GM04503 (cell line): ENCODE measurements at regions not wholly inside any gene's neighbourhood (a gene's known extent, or its start where the extent isn't known, plus 50 kb on each side); places are given as distances from the start of the nearest gene placed in this dataset.
"Not testable (repeated sequence)": the region's sequence is repeated elsewhere in the genome, so short reads cannot be mapped to it uniquely, and the experiment has no call there.

Source experiments
- DNase-seq: peaks from one replicate; pipeline ENCODE4 v3.0.0-alpha.2; 2012; ENCODE audit warnings: low read depth

DNA sequence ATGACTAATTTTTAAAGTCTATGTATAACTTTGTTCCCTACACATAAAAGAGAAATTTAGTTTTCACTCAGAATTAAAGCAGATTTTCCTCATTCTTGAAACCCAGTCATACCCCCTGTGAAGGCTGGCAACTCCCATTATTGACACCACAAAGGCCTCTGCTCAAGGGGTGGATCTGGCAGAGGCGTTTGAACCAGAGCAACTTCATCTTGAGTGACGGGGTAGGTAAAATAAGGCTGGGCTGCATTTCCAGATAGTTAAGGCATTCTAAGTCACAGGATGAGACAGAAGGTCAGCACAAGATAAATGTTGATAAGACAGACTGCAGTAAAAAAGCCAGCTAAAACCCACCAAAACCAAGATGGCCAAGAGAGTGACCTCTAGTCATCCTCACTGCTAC lies 177.2 kb upstream of the OR13F1 start:
- no peak for DNase-seq

- DNase-seq: no peak
Observed at GRCh38 chr9:104329245-104329644, 174.8 kb upstream of the OR13F1 start.

DNA sequence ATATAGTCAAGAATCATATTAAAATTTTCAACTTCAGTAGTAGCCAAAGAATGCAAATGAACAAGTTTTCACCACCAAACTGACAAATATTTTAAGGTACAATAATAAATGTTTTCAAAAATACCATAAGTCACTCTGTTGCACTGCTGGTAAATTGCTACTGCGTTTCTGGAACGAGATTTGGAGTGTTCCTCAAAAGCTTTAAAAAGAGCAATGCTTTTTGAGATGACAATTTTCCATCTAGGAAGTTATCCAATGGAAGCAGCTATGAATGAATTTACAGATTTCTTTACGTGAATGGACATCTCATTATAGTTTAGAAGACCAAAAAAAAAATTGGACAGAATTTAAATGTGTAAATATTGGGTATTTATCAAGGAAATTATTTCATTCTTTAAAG lies 173.2 kb upstream of the OR13F1 start:
- no peak for DNase-seq

- no peak for DNase-seq
Observed at GRCh38 chr9:104334549-104334948, 169.5 kb upstream of the OR13F1 start.

- DNase-seq: no peak
Observed at GRCh38 chr9:104339692-104340091, 164.4 kb upstream of the OR13F1 start.

DNA sequence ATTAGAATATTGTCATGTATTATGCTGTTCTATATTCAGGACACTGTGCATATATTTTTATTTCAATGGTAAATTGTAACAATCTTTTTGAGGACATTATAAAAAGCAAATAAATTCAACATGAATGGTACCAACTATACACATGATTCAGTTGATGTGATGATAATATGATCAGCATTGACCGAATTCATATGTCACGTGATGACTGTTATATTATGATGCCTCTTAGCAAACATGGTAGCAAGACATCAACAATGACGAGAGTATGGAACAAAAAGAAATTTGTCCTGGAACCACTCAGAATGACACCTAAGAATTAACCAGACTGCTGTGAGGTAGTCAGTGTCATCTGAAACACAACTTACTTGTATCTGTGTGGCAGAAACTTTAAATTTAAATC lies 161.5 kb upstream of the OR13F1 start:
- DNase-seq: no peak

DNA sequence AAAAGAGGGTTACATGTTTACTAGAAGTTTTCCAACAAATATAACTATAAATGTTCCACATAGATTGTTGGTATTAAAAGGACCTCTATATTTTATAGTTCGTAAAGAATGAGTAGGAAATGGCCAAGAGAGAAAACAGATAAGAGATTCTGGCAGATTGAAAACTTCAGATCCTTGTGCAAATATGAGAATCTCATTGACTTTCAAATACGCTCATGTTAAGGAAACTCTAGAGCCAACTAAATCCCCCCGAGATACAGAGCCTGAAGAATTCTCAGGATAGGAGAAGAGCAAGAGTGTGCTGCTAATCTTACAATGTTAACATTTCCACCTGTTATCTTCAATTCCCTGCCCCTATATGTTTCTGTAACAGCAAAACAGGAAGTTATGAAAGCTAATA lies 159.0 kb upstream of the OR13F1 start:
- DNase-seq: no peak

DNA sequence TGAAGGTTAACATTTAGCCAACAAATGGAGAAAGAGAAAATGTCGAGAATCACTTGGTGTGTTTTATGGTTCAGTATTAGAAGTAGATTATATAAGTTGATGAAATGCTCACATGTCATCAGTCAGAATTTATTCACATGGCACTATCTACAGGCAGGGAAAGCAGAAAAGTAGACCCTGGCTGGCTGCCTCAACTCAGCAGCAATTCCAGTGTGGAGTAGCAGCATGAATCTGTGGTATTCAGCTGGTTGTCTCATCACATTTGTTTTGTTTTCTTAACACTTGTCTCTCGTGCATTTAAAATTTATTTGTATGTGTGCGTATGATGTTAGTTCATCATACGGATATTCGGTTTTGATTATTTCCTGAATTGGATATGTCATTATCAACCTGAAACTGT lies 153.5 kb upstream of the OR13F1 start:
- no peak for DNase-seq

DNA sequence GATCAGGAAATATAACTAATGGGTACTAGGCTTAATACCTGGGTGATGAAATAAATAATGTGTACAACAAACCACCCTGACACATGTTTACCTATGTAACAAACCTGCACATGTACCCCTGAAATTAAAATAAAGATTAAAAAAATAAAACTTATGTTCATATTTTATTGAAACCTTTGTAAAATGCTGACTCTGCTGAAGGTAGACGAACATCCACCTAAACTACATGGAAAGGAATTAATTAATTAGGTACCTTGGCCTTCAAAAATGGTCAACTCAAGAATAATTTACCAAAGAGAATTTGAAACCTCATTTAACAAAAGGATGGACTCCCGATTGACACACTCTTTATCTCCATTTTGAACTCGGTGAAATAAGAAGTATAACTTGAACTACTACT lies 152.3 kb upstream of the OR13F1 start:
- DNase-seq: no peak

- DNase-seq: no peak
Observed at GRCh38 chr9:104361207-104361606, 142.9 kb upstream of the OR13F1 start.

DNA sequence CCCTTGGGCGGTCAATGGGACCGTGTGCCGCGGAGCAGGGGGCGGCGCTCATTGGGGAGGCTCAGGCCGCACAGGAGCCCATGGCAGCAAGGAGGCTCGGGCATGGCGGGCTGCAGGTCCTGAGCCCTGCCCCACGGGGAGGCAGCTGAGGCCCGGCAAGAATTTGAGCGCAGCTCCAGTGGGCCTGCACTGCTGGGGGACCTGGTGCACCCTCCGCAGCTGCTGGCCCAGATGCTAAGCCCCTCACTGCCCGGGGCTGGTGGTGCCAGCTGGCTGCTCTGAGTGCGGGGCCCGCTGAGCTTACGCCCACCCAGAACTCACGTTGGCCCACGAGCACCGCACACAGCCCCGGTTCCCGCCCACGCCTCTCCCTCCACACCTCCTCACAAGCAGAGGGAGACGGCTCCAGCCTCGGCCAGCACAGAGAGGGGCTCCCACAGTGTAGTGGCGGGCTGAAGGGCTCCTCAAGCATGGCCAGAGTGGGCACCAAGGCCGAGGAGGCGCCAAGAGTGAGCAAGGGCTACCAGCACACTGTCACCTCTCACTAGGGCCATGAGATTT lies 141.1 kb upstream of the OR13F1 start:
- DNase-seq: no peak

DNA sequence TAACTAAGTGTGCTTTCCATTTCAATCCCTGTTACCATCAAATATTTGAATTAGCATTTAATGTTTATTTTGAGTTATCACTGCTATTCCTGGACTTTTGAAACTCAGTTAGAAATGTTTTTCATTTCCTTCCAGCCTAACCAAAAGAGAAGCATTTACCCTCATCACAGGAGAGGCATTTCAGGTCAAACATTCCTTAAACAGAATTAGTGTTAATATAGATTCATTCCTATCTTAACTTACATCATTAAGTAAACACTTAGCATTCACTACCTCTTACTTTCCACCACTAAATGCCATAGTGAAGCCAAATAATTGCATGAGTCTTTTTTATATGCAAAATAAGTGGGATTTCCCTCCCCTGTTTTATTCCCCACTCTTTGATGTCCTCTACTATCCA lies 136.6 kb upstream of the OR13F1 start:
- no peak for DNase-seq

- DNase-seq: not testable (repeated sequence)
Observed at GRCh38 chr9:104368318-104368717, 135.7 kb upstream of the OR13F1 start.

DNA sequence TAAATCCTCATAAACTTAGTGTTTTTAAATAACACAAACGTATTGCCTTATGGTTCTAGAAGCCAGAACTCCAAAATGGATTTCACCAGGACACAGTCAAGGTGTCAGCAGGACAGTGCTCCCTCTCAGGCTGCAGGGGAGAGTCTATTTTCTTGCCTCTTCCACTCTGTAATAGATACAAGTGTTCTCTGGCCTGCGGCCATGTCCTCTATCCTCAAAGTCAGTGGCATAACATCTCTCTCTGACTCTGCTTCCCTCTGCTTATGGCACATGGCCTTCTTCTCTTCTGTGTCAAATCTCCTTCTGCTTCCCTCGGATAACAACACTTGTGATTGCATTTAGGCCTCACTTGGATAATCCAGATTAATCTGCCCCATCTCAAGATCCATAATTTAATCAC lies 129.4 kb upstream of the OR13F1 start:
- no peak for DNase-seq

DNA sequence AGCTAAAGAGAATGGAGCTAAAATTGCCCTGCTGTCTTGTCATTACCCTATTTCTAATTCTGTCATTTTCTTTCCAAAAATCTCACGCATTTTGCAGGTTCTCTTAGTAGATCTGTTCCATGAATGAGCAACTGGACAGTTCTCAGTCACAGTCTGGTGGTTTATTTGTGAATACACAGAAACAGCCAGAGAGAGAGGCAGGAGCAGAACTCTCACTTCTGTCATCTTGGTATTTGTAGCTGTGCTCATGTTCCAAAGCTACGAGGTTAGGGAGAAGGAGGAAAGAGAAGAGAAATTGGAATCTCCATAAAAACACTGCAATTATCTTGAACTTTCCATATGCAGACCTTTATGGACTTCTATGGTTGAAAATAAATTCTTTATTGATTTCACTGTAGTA lies 118.0 kb upstream of the OR13F1 start:
- no peak for DNase-seq

DNA sequence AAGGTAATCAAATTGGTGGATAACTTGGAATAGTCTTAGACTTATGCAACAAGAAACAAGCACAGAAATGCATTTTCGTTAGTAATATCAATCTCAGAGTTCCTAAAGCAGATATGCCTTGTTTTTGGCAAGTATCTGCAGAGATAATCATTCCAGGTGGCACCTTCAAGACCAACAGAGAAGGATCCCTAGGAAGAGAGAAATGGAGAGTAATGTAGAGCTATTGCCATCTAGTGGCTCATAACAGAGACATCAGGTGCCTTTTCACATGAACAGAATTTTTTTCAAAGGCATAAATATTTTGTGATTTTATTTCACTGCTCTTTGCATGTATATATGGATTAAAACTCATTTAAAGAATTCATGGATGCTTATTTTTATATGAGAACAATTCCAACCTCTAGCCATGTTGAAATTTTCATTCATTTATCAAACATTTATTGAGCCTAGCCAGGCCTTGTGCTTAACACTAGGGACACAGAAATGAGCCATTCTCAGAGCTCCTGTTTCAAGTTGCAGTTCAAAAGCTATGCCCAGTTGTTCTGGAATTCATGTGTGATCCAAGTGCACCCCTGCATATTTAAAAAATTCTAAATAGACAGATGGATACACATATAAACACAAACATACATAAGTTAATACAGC lies 117.5 kb upstream of the OR13F1 start:
- DNase-seq: peak; percentile 2

GRCh38 chr9:104388071-104388470 lies 116.0 kb upstream of the OR13F1 start:
- DNase-seq: no peak

GRCh38 chr9:104389341-104389740 lies 114.7 kb upstream of the OR13F1 start:
- no peak for DNase-seq

DNA sequence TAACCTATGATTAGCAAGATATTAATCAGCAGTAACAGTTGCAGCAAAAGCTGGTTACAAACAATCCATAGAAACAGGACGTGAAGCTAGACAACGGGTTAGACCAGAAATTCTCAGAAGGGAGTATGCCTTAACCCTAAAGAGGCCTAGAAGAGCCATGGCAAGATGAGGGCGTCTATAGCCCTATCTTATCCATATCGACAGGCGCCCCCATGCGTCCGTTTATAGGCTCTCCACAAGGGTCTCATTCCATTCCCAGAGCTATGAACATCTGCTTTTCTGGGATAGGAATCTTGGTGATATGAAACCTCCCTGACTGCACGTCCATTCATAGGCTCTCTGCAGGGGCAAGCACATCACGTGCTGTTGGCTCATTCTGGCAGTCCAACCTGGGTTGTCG lies 109.2 kb upstream of the OR13F1 start:
- not testable (repeated sequence) for DNase-seq

- DNase-seq: no peak
Observed at GRCh38 chr9:104412238-104412637, 91.8 kb upstream of the OR13F1 start.

DNA sequence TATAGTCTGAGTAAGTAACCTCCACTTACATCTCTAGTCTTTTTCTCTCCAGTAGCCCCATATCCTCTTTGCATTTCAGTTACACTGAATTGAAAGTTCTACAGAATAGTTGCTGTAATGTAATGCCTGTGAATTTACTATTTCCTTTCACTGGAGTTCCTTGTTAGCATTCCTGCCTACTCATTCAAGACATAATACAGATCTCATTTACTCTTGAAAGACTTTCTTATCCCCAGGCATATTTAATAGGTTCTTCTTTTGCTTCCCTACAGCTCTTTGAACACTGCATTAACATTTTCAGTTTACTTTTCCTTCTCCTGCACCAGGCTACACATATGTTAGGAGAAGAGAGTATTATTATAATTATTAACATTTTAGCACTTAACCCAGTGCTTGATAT lies 87.6 kb upstream of the OR13F1 start:
- no peak for DNase-seq

- no peak for DNase-seq
Observed at GRCh38 chr9:104417296-104417695, 86.8 kb upstream of the OR13F1 start.

DNA sequence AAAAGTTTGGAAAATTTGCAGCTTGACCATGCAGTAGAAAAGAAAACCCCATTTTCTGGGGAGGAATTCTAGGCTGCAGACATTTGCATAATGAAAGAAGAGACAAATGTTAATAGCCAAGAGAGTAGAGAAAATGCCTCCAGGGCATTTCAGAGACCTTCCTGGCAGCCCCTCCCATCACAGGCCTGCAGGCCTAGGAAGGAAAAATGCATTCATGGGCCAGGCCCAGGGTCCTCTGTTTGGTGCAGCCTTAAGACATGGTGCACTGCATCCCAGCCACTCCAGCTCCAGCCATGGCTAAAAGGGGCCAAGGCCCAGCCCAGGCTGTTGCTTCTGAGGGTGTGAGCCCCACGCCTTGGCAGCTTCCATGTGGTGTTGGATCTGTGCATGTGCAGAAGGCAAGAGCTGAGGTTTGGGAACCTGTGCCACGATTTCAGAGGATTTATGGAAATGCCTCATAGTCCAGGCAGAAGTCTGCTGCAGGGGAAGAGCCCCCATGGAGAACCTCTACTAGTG lies 75.0 kb upstream of the OR13F1 start:
- no peak for DNase-seq

DNA sequence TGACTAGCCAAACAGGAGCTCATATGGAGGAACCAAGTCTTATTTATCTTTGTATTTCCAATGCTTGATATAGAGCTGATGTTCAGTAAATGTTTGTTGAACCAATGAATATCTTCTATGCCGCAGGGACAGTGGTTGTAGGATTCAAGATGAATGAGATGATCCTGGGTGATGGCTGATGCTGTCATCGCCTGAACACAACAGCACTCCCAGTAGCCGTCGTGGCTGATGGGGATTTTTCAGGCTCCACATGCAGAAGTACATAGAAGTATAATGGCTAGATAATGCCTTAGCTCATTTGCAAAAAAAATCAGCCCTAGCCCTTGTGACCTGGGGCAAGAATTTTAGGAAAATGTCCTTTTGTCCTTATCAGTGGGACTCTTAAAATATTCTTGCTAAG lies 69.0 kb upstream of the OR13F1 start:
- no peak for DNase-seq
